A549 (cell line): ENCODE measurements at regions not wholly inside any gene's neighbourhood (a gene's known extent, or its start where the extent isn't known, plus 50 kb on each side); places are given as distances from the start of the nearest gene placed in this dataset.

Source experiments
- ATAC-seq, 2 experiments: fragments of 200-7000 bp in 1 of 2; fragments of >200 bp in 1 of 2; cut with Nextera tagmentation in 1 of 2; cut with Tn5 transposase in 1 of 2; 3 replicates each; pipeline versions ENCODE4 v1.8.0 to v1.9.1; 2018 to 2020; ENCODE audit warnings: mild to moderate bottlenecking in 1 of 2, moderate library complexity in 1 of 2
- CTCF ChIA-PET: fragments of 300-600 bp; sonication (Branson Sonifier 250); formaldehyde crosslinking; extraction: SDS; loops from one replicate; lab custom pipeline; 2021; ENCODE audit warnings: antibody characterized with exemption, inconsistent platforms; lab: Yijun Ruan, JAX
- POLR2A ChIA-PET: fragments of 350-600 bp; formaldehyde crosslinking; extraction: SDS; loops from one replicate; lab custom pipeline; 2021; ENCODE audit warnings: antibody characterized with exemption, inconsistent platforms; lab: Yijun Ruan, JAX
- DNase-seq, 2 experiments: peaks; one replicate each; pipeline versions ENCODE4 v3.0.0 to v3.0.0-alpha.2; 2011 to 2016; ENCODE audit warnings: low read depth in 1 of 2, low spot score in 1 of 2
- FAIRE-seq: peaks from 2 replicates; lab custom pipeline; 2011; peaks lifted over from hg19 to GRCh38; lab: Jason Lieb, UNC
- H3K27ac ChIP-seq, 2 experiments: fragments of >200 bp; sonication (Bioruptor Twin); formaldehyde crosslinking; 3 replicates each; pipeline ENCODE4 v1.5.1; 2016 to 2017
- H3K4me1 ChIP-seq: fragments of >200 bp; sonication (Bioruptor Twin); formaldehyde crosslinking; 3 replicates; pipeline ENCODE4 v1.6.1; 2016
- H3K4me2 ChIP-seq: fragments of >200 bp; sonication (Bioruptor Twin); formaldehyde crosslinking; 3 replicates; pipeline ENCODE4 v1.6.1; 2016
- H3K4me3 ChIP-seq: fragments of >200 bp; sonication (Bioruptor Twin); formaldehyde crosslinking; 3 replicates; pipeline ENCODE4 v1.5.1; 2016
- H3K9me3 ChIP-seq: fragments of >200 bp; sonication (Bioruptor Twin); formaldehyde crosslinking; 3 replicates; pipeline ENCODE4 v1.6.1; 2016
- BHLHE40 ChIP-seq: IDR thresholded peaks from 2 replicates; pipeline ENCODE4 v1.6.1; 2012; ENCODE audit warnings: low read depth, low read length, inconsistent platforms
- CBX2 ChIP-seq: fragments of 200-600 bp; sonication (generic); IDR thresholded peaks from 2 replicates; pipeline ENCODE4 v1.6.1; 2016; ENCODE audit warnings: low read depth, mild to moderate bottlenecking, borderline replicate concordance
- CBX8 ChIP-seq: fragments of 200-600 bp; sonication (generic); IDR thresholded peaks from 2 replicates; pipeline ENCODE4 v1.6.1; 2016
- CHD2 ChIP-seq: fragments of 150-350 bp; IDR thresholded peaks from 2 replicates; pipeline ENCODE4 v1.6.1; 2014; ENCODE audit warnings: low read length; ENCODE audit not compliant: partially characterized antibody
- CHD4 ChIP-seq: fragments of 200-600 bp; sonication (generic); IDR thresholded peaks from 2 replicates; pipeline ENCODE4 v1.6.1; 2016; ENCODE audit warnings: antibody characterized with exemption, mild to moderate bottlenecking, borderline replicate concordance
- EHF ChIP-seq: fragments of 250-450 bp; sonication (Bioruptor Pico); IDR thresholded peaks from 2 replicates; pipeline ENCODE4 v1.5.0; 2020; ENCODE audit warnings: mild to moderate bottlenecking
- EHMT2 ChIP-seq: fragments of 200-600 bp; sonication (generic); IDR thresholded peaks from 2 replicates; pipeline ENCODE4 v1.6.1; 2016; ENCODE audit warnings: antibody characterized with exemption, low read depth, mild to moderate bottlenecking, moderate library complexity
- EP300 ChIP-seq, 2 experiments: fragments of >200 bp; sonication (Bioruptor Twin); formaldehyde crosslinking; IDR thresholded peaks; 2 replicates in 1 of 2; 3 replicates in 1 of 2; pipeline ENCODE4 v1.6.1; 2016 to 2017
- ESRRA ChIP-seq: fragments of 150-350 bp; IDR thresholded peaks from 2 replicates; pipeline ENCODE4 v1.6.1; 2014; ENCODE audit warnings: mild to moderate bottlenecking, low read length, borderline replicate concordance
- FOSL2 ChIP-seq, 2 experiments: fragments of 450-650 bp in 1 of 2; fragments of >200 bp in 1 of 2; sonication (Bioruptor Twin) in 1 of 2; formaldehyde crosslinking; IDR thresholded peaks; 2 replicates each; pipeline versions ENCODE4 v1.5.0 to v1.6.1; 2016 to 2020; ENCODE audit warnings: mild to moderate bottlenecking in 1 of 2, moderate library complexity in 1 of 2
- GATA3 ChIP-seq: IDR thresholded peaks from 2 replicates; pipeline ENCODE4 v1.6.1; 2012; ENCODE audit warnings: borderline replicate concordance
- HDAC2 ChIP-seq: fragments of 200-600 bp; sonication (generic); IDR thresholded peaks from 2 replicates; pipeline ENCODE4 v1.6.1; 2016
- HES2 ChIP-seq: fragments of >200 bp; sonication (Bioruptor Twin); formaldehyde crosslinking; IDR thresholded peaks from 2 replicates; pipeline ENCODE4 v1.6.1; 2016
- HOXB13 ChIP-seq: fragments of 250-450 bp; sonication (Bioruptor Pico); IDR thresholded peaks from 2 replicates; pipeline ENCODE4 v1.5.0; 2020; ENCODE audit warnings: low read depth, mild to moderate bottlenecking, moderate library complexity
- HOXB5 ChIP-seq: fragments of 250-450 bp; sonication (Bioruptor Pico); IDR thresholded peaks from 2 replicates; pipeline ENCODE4 v1.5.0; 2020; ENCODE audit warnings: mild to moderate bottlenecking, moderate library complexity
- JUN ChIP-seq, 2 experiments: fragments of >200 bp; sonication (Bioruptor Twin); formaldehyde crosslinking; IDR thresholded peaks; 2 replicates in 1 of 2; 3 replicates in 1 of 2; pipeline ENCODE4 v1.6.1; 2016 to 2017
- JUNB ChIP-seq: fragments of >200 bp; sonication (Bioruptor Twin); formaldehyde crosslinking; IDR thresholded peaks from 2 replicates; pipeline ENCODE4 v1.6.1; 2016
- KDM1A ChIP-seq: fragments of 200-600 bp; sonication (generic); IDR thresholded peaks from 2 replicates; pipeline ENCODE4 v1.6.1; 2016; ENCODE audit warnings: low read depth, mild to moderate bottlenecking
- KDM5A ChIP-seq: fragments of 200-600 bp; sonication (generic); IDR thresholded peaks from 2 replicates; pipeline ENCODE4 v1.6.1; 2016; ENCODE audit warnings: antibody characterized with exemption, mild to moderate bottlenecking
- MAFK ChIP-seq: fragments of 450-650 bp; IDR thresholded peaks from 2 replicates; pipeline ENCODE4 v1.6.1; 2014; ENCODE audit not compliant: partially characterized antibody
- NFE2L2 ChIP-seq: fragments of 150-350 bp; conservative IDR thresholded peaks from 2 replicates; pipeline ENCODE4 v1.6.1; 2014; ENCODE audit warnings: low read length
- NR3C1 ChIP-seq: fragments of >200 bp; sonication (Bioruptor Twin); formaldehyde crosslinking; IDR thresholded peaks from 3 replicates; pipeline ENCODE4 v1.6.1; 2017
- PHF8 ChIP-seq: fragments of 200-600 bp; sonication (generic); IDR thresholded peaks from 2 replicates; pipeline ENCODE4 v1.6.1; 2016; ENCODE audit warnings: low read depth, mild to moderate bottlenecking, antibody characterized with exemption, moderate library complexity, borderline replicate concordance
- POLR2A ChIP-seq: IDR thresholded peaks from 2 replicates; pipeline ENCODE4 v1.6.1; 2012; ENCODE audit warnings: mild to moderate bottlenecking, low read length
- RARB ChIP-seq: fragments of 250-450 bp; sonication (Bioruptor Pico); IDR thresholded peaks from 2 replicates; pipeline ENCODE4 v1.8.0; 2021; ENCODE audit warnings: mild to moderate bottlenecking, moderate library complexity
- RFX5 ChIP-seq: fragments of 450-650 bp; IDR thresholded peaks from 2 replicates; pipeline ENCODE4 v1.7.1; 2014; ENCODE audit warnings: antibody characterized with exemption, mild to moderate bottlenecking, moderate library complexity
- RNF2 ChIP-seq: fragments of 200-600 bp; sonication (generic); IDR thresholded peaks from 2 replicates; pipeline ENCODE4 v1.6.1; 2016; ENCODE audit warnings: low read depth, mild to moderate bottlenecking, antibody characterized with exemption, moderate library complexity, borderline replicate concordance
- SMC3 ChIP-seq: fragments of >200 bp; sonication (Bioruptor Twin); formaldehyde crosslinking; IDR thresholded peaks from 3 replicates; pipeline ENCODE4 v1.6.1; 2018; ENCODE audit warnings: inconsistent platforms
- USF2 ChIP-seq: fragments of 450-650 bp; IDR thresholded peaks from 2 replicates; pipeline ENCODE4 v1.6.1; 2014; ENCODE audit warnings: antibody characterized with exemption
- ZFP36 ChIP-seq: fragments of 450-650 bp; IDR thresholded peaks from 2 replicates; pipeline ENCODE4 v1.6.1; 2014; ENCODE audit warnings: borderline replicate concordance; ENCODE audit not compliant: partially characterized antibody
- WGBS: methylation state at CpG from one replicate; pipeline ENCODE4 v1.1.6; 2017; ENCODE audit errors: missing lambda C conversion rate; 5-methylcytosine and 5-hydroxymethylcytosine counted together
- TF ChIP-seq, protein P1 (sequence below): IDR thresholded peaks from 2 replicates; pipeline ENCODE4 v1.6.1; 2012; ENCODE audit warnings: low read depth, borderline replicate concordance
- TF ChIP-seq, protein P2 (sequence below): fragments of >200 bp; sonication (Bioruptor Twin); formaldehyde crosslinking; IDR thresholded peaks from 3 replicates; pipeline ENCODE4 v1.5.1; 2016
- TF ChIP-seq, protein P3 (sequence below): fragments of 150-350 bp; IDR thresholded peaks from 2 replicates; pipeline ENCODE4 v1.6.1; 2014; ENCODE audit warnings: low read depth, mild to moderate bottlenecking, low read length

- TF ChIP-seq EP300 (IDR thresholded peaks at IDR 0.05) (no peak), HOXB13 (no peak), RARB (CRISPR knock-in tag) (no peak), BHLHE40 (no peak), KDM1A (no peak), CBX8 (no peak), GATA3 (no peak), EHF (CRISPR knock-in tag) (no peak), POLR2A (no peak), CHD4 (no peak)
- TF ChIP-seq, protein P1, sequence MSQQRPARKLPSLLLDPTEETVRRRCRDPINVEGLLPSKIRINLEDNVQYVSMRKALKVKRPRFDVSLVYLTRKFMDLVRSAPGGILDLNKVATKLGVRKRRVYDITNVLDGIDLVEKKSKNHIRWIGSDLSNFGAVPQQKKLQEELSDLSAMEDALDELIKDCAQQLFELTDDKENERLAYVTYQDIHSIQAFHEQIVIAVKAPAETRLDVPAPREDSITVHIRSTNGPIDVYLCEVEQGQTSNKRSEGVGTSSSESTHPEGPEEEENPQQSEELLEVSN: no peak
- ATAC-seq (no peak), FAIRE-seq (no peak), DNase-seq (no peak)
- Histone ChIP-seq H3K27ac (no peak overlapping the region), H3K9me3 (no peaks in the 10 kb centered on the region), H3K4me3 (no peak overlapping the region), H3K4me2 (no peak overlapping the region), H3K4me1 (peaks cover under 1% of the 10 kb centered on the region; the same call in 1 of the 3 replicates)
- ChIA-PET CTCF (no interaction called here), POLR2A (interaction anchor here (0.7 kb wide), 1 partner anchor 39 kb away, joined by 3 read pairs; no protein-coding TSS in a partner anchor)
- WGBS: 68% methylated on average over 3 of the region's 3 CpGs
Measured at GRCh38 chr3:117666812-117667211, 957.2 kb downstream of the TUSC7 start.

DNA sequence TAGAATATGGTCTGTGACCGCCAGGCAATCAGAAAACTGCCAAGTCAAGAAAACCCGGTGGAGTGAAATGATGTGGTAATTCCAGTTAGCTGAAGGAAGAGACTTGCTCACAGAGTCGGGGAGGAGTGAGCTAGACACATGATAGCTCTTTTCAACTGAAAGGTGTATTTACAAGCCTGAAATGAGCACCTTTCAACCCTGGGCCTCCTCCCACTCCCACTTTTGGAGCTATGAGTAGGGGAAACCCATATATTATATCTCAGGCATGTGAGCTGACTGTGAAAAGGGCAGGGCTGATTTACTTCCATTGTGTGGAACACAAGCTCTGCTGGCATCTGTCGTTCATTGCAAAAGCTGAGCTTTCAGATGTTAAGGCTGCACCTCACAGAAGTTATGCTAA, 960.2 kb downstream of the TUSC7 start:
- DNase-seq (no peak), ATAC-seq (no peak), FAIRE-seq (no peak)
- 75% methylated on average over 4 of the region's 4 CpGs for WGBS
- Histone ChIP-seq H3K4me2 (no peak overlapping the region), H3K9me3 (no peaks in the 10 kb centered on the region), H3K4me3 (no peak overlapping the region), H3K27ac (no peak overlapping the region), H3K4me1 (no peaks in the 10 kb centered on the region)
- CTCF ChIA-PET: interaction anchor here (1.2 to 1.3 kb wide), 2 partner anchors 12 to 144 kb away, joined by 3 read pairs; no protein-coding TSS in a partner anchor
- TF ChIP-seq RFX5 (no peak), FOSL2 (IDR thresholded peaks at IDR 0.05) (no peak), FOSL2 (CRISPR knock-in tag; IDR thresholded peaks at IDR 0.05) (no peak), JUNB (no peak), RNF2 (no peak), ZFP36 (no peak), GATA3 (no peak), BHLHE40 (no peak), SMC3 (no peak), USF2 (no peak), ESRRA (no peak), KDM1A (no peak), CBX2 (no peak)
- TF ChIP-seq, protein P2, sequence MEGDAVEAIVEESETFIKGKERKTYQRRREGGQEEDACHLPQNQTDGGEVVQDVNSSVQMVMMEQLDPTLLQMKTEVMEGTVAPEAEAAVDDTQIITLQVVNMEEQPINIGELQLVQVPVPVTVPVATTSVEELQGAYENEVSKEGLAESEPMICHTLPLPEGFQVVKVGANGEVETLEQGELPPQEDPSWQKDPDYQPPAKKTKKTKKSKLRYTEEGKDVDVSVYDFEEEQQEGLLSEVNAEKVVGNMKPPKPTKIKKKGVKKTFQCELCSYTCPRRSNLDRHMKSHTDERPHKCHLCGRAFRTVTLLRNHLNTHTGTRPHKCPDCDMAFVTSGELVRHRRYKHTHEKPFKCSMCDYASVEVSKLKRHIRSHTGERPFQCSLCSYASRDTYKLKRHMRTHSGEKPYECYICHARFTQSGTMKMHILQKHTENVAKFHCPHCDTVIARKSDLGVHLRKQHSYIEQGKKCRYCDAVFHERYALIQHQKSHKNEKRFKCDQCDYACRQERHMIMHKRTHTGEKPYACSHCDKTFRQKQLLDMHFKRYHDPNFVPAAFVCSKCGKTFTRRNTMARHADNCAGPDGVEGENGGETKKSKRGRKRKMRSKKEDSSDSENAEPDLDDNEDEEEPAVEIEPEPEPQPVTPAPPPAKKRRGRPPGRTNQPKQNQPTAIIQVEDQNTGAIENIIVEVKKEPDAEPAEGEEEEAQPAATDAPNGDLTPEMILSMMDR: no peak
- POLR2A ChIA-PET: no interaction called here

GRCh38 chr3:117671722-117672318, 962.2 kb downstream of the TUSC7 start:
- H3K9me3 ChIP-seq: no peaks in the 10 kb centered on the region
- no peak for FAIRE-seq
- 76% methylated on average over 4 of the region's 4 CpGs for WGBS
- ATAC-seq: no peak
- no peak overlapping the region for H3K27ac ChIP-seq
- POLR2A ChIA-PET: no interaction called here
- DNase-seq: no peak
- no peak overlapping the region for H3K4me2 ChIP-seq
- no peak overlapping the region for H3K4me3 ChIP-seq
- CTCF ChIA-PET: no interaction called here
- H3K4me1 ChIP-seq: no peaks in the 10 kb centered on the region
- TF ChIP-seq EHMT2 (no peak), FOSL2 (IDR thresholded peaks at IDR 0.05) (no peak), FOSL2 (CRISPR knock-in tag; IDR thresholded peaks at IDR 0.05) (no peak), RARB (CRISPR knock-in tag) (no peak), HES2 (no peak), MAFK (no peak), HOXB5 (CRISPR knock-in tag) (no peak), CHD4 (no peak), HDAC2 (no peak), CHD2 (no peak), NR3C1 (no peak), KDM5A (no peak), PHF8 (no peak), NFE2L2 (no peak), JUN (IDR thresholded peaks at IDR 0.05) (no peak)
- TF ChIP-seq, protein P3, sequence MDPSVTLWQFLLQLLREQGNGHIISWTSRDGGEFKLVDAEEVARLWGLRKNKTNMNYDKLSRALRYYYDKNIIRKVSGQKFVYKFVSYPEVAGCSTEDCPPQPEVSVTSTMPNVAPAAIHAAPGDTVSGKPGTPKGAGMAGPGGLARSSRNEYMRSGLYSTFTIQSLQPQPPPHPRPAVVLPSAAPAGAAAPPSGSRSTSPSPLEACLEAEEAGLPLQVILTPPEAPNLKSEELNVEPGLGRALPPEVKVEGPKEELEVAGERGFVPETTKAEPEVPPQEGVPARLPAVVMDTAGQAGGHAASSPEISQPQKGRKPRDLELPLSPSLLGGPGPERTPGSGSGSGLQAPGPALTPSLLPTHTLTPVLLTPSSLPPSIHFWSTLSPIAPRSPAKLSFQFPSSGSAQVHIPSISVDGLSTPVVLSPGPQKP: no peak
